ENCODE measurements at regions not wholly inside any gene's neighbourhood (a gene's known extent, or its start where the extent isn't known, plus 50 kb on each side); places are given as distances from the start of the nearest gene placed in this dataset.

GRCh38 chr1:55364216-55364615 is 149.1 kb upstream of the USP24 start:
- no peak overlapping the region for H3K9ac ChIP-seq (ENCODE audit: low read length in 3 of 3)
- no peak overlapping the region for H3K4me3 ChIP-seq (ENCODE audit: low read length in 3 of 3)
- DNase-seq (no peak), FAIRE-seq (no peak)
- no peaks in the 10 kb centered on the region for H3K36me3 ChIP-seq (ENCODE audit: control insufficient read depth in 2 of 3, insufficient read depth in 3 of 3, low read length in 3 of 3)
- intact Hi-C loops (cut with DNase I): no loop called here
- no peaks in the 10 kb centered on the region for H3K27me3 ChIP-seq (ENCODE audit: control insufficient read depth, insufficient read depth, low read length)
- no peaks in the 10 kb centered on the region for H3K4me1 ChIP-seq (ENCODE audit: control insufficient read depth in 2 of 3, insufficient read depth in 2 of 3, low read depth in 1 of 3, low read length in 3 of 3)
- H3K27ac ChIP-seq (ENCODE audit: low read depth in 2 of 2, low read length in 2 of 2): no peak overlapping the region
- no peak for TF ChIP-seq CTCF (IDR thresholded peaks at IDR 0.05; ENCODE audit: borderline replicate concordance, extremely low read depth, insufficient read depth)
- peaks cover 0 to 5% (median 0%) of the 10 kb centered on the region in 3 donors for H3K9me3 ChIP-seq (ENCODE audit: control insufficient read depth in 2 of 3, insufficient read depth in 1 of 3, low read length in 3 of 3)

- DNase-seq (peak in 2 of 5 donors; percentile 10 to 28), FAIRE-seq (no peak)
- no peak overlapping the region for H3K27ac ChIP-seq (ENCODE audit: low read depth in 2 of 2, low read length in 2 of 2)
Observed at GRCh38 chr1:55363268-55363667, 148.1 kb upstream of the USP24 start.

GRCh38 chr1:55362558-55362957 is 147.4 kb upstream of the USP24 start:
- Histone ChIP-seq H3K27me3 (ENCODE audit: control insufficient read depth, insufficient read depth, low read length) (no peaks in the 10 kb centered on the region), H3K9me3 (ENCODE audit: control insufficient read depth in 2 of 3, insufficient read depth in 1 of 3, low read length in 3 of 3) (peaks cover 0 to under 1% (median 0%) of the 10 kb centered on the region in 3 donors), H3K9ac (ENCODE audit: low read length in 3 of 3) (no peak overlapping the region), H3K4me3 (ENCODE audit: low read length in 3 of 3) (no peak overlapping the region), H3K36me3 (ENCODE audit: control insufficient read depth in 2 of 3, insufficient read depth in 3 of 3, low read length in 3 of 3) (no peaks in the 10 kb centered on the region), H3K4me1 (ENCODE audit: control insufficient read depth in 2 of 3, insufficient read depth in 2 of 3, low read depth in 1 of 3, low read length in 3 of 3) (no peaks in the 10 kb centered on the region), H3K27ac (ENCODE audit: low read depth in 2 of 2, low read length in 2 of 2) (no peak overlapping the region)
- intact Hi-C loops (cut with DNase I): no loop called here
- TF ChIP-seq CTCF (IDR thresholded peaks at IDR 0.05; ENCODE audit: borderline replicate concordance, extremely low read depth, insufficient read depth): no peak
- DNase-seq: no peak
- FAIRE-seq: no peak

More at GRCh38 chr1:55363268-55363667, 148.1 kb upstream of the USP24 start:
- H3K27me3 ChIP-seq (ENCODE audit: control insufficient read depth, insufficient read depth, low read length): no peaks in the 10 kb centered on the region
- no peaks in the 10 kb centered on the region for H3K4me1 ChIP-seq (ENCODE audit: control insufficient read depth in 2 of 3, insufficient read depth in 2 of 3, low read depth in 1 of 3, low read length in 3 of 3)
- TF ChIP-seq CTCF (IDR thresholded peaks at IDR 0.05; ENCODE audit: borderline replicate concordance, extremely low read depth, insufficient read depth): no peak
- H3K9ac ChIP-seq (ENCODE audit: low read length in 3 of 3): no peak overlapping the region
- H3K4me3 ChIP-seq (ENCODE audit: low read length in 3 of 3): no peak overlapping the region
- H3K36me3 ChIP-seq (ENCODE audit: control insufficient read depth in 2 of 3, insufficient read depth in 3 of 3, low read length in 3 of 3): no peaks in the 10 kb centered on the region
- H3K9me3 ChIP-seq (ENCODE audit: control insufficient read depth in 2 of 3, insufficient read depth in 1 of 3, low read length in 3 of 3): peaks cover 0 to 5% (median 0%) of the 10 kb centered on the region in 3 donors
- intact Hi-C loops (cut with DNase I): no loop called here

DNA sequence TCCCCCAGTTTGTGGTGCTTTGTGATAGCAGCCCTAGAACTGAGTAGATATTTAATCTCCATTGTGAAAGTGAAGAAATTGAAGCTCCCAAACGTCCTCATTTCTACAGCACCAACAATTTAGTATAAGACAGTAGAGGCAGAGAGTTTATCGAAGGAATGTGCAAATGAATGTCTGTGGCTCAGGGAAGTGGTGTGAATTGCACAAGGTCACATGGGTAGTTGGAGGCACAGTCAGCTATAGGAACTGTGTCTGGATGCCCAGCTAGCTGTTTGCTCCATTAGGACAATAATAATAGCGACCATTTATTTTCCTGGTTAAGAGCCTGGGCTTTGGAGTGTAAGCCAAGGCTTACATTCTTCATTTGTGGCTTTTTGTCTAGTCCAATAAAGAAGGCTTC is 144.4 kb upstream of the USP24 start:
- no peak for DNase-seq
- intact Hi-C loops (cut with DNase I): no loop called here

More for the DNA sequence above, 144.4 kb upstream of the USP24 start:
- no peak overlapping the region for H3K4me3 ChIP-seq (ENCODE audit: low read length in 3 of 3)
- no peak overlapping the region for H3K9ac ChIP-seq (ENCODE audit: low read length in 3 of 3)
- peaks cover 0 to 2% (median 0%) of the 10 kb centered on the region in 3 donors for H3K4me1 ChIP-seq (ENCODE audit: control insufficient read depth in 2 of 3, insufficient read depth in 2 of 3, low read depth in 1 of 3, low read length in 3 of 3)
- no peak for FAIRE-seq
- no peaks in the 10 kb centered on the region for H3K27me3 ChIP-seq (ENCODE audit: control insufficient read depth, insufficient read depth, low read length)
- TF ChIP-seq CTCF (IDR thresholded peaks at IDR 0.05; ENCODE audit: borderline replicate concordance, extremely low read depth, insufficient read depth): no peak
- H3K9me3 ChIP-seq (ENCODE audit: control insufficient read depth in 2 of 3, insufficient read depth in 1 of 3, low read length in 3 of 3): no peaks in the 10 kb centered on the region
- no peak overlapping the region for H3K27ac ChIP-seq (ENCODE audit: low read depth in 2 of 2, low read length in 2 of 2)
- no peaks in the 10 kb centered on the region for H3K36me3 ChIP-seq (ENCODE audit: control insufficient read depth in 2 of 3, insufficient read depth in 3 of 3, low read length in 3 of 3)

Data from kidney (tissue), 13 donors.